ENCODE measurements at regions not wholly inside any gene's neighbourhood (a gene's known extent, or its start where the extent isn't known, plus 50 kb on each side); places are given as distances from the start of the nearest gene placed in this dataset.

DNA sequence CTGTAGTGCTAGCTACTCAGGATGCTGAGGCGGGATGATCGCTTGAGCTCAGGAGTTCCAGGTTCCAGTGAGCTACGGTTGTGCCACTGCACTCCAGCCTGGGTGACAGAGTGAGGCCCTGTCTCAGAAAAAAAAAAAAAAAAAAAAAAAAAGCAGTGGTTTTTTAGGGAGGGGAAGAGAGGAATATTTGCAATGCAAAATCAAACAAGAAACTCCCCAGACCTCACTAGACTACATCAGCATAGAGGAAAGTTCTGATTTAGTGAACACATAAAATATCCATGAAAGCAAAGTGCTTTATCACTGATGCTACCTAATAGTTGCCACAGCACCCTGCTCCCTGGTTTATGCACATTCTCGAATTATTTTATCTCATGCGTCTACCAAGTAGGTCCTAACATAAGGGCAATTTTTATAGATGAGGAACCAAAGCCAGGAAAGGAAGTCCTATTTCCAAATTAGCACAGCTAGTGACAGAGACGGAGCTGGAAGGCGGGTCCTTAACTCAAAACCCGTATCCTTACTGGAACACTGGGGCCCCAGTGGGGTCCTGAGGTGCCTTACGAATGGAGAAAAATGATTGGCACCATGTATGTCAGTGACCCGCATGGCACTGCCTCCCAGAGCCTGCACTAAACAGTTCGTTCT, 50.7 kb upstream of the GPR157 start:
- Histone ChIP-seq H3K36me3 (ENCODE audit: low read length) (no peaks in the 10 kb centered on the region), H3K9me2 (replicated peaks; ENCODE audit: insufficient read depth, low read length) (no peaks in the 10 kb centered on the region), H3K79me2 (ENCODE audit: insufficient read depth, low read length) (no peaks in the 10 kb centered on the region), H4K20me1 (ENCODE audit: low read depth, low read length) (no peaks in the 10 kb centered on the region), H3K27me3 (ENCODE audit: low read length) (no peaks in the 10 kb centered on the region), H2AFZ (ENCODE audit: low read depth, low read length, severe bottlenecking) (no peak overlapping the region), H3K4me3 (ENCODE audit: insufficient read depth, low read length, poor library complexity, severe bottlenecking) (no peak overlapping the region), H3K9me3 (ENCODE audit: insufficient read depth, low read length) (peaks cover 8% of the 10 kb centered on the region; the same call in 1 of the 2 replicates), H3K27ac (ENCODE audit: low read depth, low read length) (no peak overlapping the region), H3F3A (ENCODE audit: insufficient read depth) (no peaks in the 10 kb centered on the region), H3K4me2 (ENCODE audit: low read depth, low read length, poor library complexity, severe bottlenecking) (no peak overlapping the region), H3K9ac (ENCODE audit: low read length) (no peak overlapping the region)
- TF ChIP-seq CTCF (IDR thresholded peaks at IDR 0.05; ENCODE audit: insufficient read depth, low read length, poor library complexity, severe bottlenecking) (no peak), EZH2phosphoT487 (conservative IDR thresholded peaks at IDR 0.05; ENCODE audit: low read length) (no peak)

DNA sequence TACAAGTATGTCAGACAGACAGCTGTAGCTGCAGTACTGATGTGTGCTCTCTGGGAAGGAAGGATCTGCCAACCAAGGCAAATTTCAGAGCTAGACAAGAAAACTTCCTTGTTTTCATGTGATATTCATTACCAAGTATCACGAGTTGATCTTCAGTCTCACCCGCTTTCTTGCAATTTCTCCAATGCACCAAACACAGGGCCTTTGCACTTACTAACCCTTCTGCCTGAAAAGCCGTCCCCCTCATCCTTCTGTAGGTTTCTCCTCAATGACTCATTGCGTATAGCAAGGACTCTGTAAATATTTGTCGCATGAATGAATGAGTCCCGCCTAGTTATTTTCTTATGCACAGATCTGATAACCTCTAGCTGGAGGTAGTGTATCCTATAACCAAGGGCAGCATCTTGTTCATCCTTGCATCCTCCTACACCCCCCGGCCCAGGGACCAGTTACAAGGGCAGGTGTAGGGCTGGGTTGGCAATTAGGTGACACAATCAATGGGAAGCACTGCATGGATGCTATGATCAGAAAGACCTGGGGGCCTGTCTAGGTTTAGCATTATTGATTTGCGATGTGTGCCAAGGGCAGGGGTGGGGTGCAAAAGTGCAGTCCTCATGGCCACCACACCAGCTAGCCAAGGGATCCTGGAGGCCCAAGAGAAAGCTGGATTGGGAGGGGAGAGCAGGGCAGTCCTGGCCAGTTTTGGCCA, 51.4 kb upstream of the GPR157 start:
- no peaks in the 10 kb centered on the region for H3K27me3 ChIP-seq (ENCODE audit: low read length)
- H2AFZ ChIP-seq (ENCODE audit: low read depth, low read length, severe bottlenecking), result no peak overlapping the region
- peaks cover 8% of the 10 kb centered on the region; the same call in 1 of the 2 replicates for H3K9me3 ChIP-seq (ENCODE audit: insufficient read depth, low read length)
- no peak overlapping the region for H3K4me3 ChIP-seq (ENCODE audit: insufficient read depth, low read length, poor library complexity, severe bottlenecking)
- H3K4me2 ChIP-seq (ENCODE audit: low read depth, low read length, poor library complexity, severe bottlenecking), result no peak overlapping the region
- no peak for TF ChIP-seq CTCF (IDR thresholded peaks at IDR 0.05; ENCODE audit: insufficient read depth, low read length, poor library complexity, severe bottlenecking)
- no peak for TF ChIP-seq EZH2phosphoT487 (conservative IDR thresholded peaks at IDR 0.05; ENCODE audit: low read length)
- H3F3A ChIP-seq (ENCODE audit: insufficient read depth), result no peaks in the 10 kb centered on the region
- H3K9ac ChIP-seq (ENCODE audit: low read length), result no peak overlapping the region
- no peaks in the 10 kb centered on the region for H3K9me2 ChIP-seq (replicated peaks; ENCODE audit: insufficient read depth, low read length)
- H3K79me2 ChIP-seq (ENCODE audit: insufficient read depth, low read length), result no peaks in the 10 kb centered on the region
- H4K20me1 ChIP-seq (ENCODE audit: low read depth, low read length), result no peaks in the 10 kb centered on the region
- H3K27ac ChIP-seq (ENCODE audit: low read depth, low read length), result no peak overlapping the region
- no peaks in the 10 kb centered on the region for H3K36me3 ChIP-seq (ENCODE audit: low read length)

- Histone ChIP-seq H4K20me1 (ENCODE audit: low read depth, low read length) (no peaks in the 10 kb centered on the region), H3K4me3 (ENCODE audit: insufficient read depth, low read length, poor library complexity, severe bottlenecking) (no peak overlapping the region), H3K27me3 (ENCODE audit: low read length) (no peaks in the 10 kb centered on the region), H3K9ac (ENCODE audit: low read length) (no peak overlapping the region), H3K79me2 (ENCODE audit: insufficient read depth, low read length) (no peaks in the 10 kb centered on the region), H3K9me2 (replicated peaks; ENCODE audit: insufficient read depth, low read length) (no peaks in the 10 kb centered on the region), H3K9me3 (ENCODE audit: insufficient read depth, low read length) (peaks cover 8% of the 10 kb centered on the region; the same call in 1 of the 2 replicates), H2AFZ (ENCODE audit: low read depth, low read length, severe bottlenecking) (no peak overlapping the region), H3K36me3 (ENCODE audit: low read length) (no peaks in the 10 kb centered on the region), H3K27ac (ENCODE audit: low read depth, low read length) (no peak overlapping the region), H3F3A (ENCODE audit: insufficient read depth) (no peaks in the 10 kb centered on the region), H3K4me2 (ENCODE audit: low read depth, low read length, poor library complexity, severe bottlenecking) (no peak overlapping the region)
- TF ChIP-seq EZH2phosphoT487 (conservative IDR thresholded peaks at IDR 0.05; ENCODE audit: low read length), result no peak
- TF ChIP-seq CTCF (IDR thresholded peaks at IDR 0.05; ENCODE audit: insufficient read depth, low read length, poor library complexity, severe bottlenecking), result peak; percentile 95
Measured at GRCh38 chr1:9181176-9181906, 52.4 kb upstream of the GPR157 start.

Measured in SU-DHL-6 (cell line).